SK-N-SH (cell line): ENCODE measurements at regions not wholly inside any gene's neighbourhood (a gene's known extent, or its start where the extent isn't known, plus 50 kb on each side); places are given as distances from the start of the nearest gene placed in this dataset.

ENCODE experiments used
- CTCF ChIA-PET: fragments of 300-600, 350-600 bp; formaldehyde crosslinking; extraction: SDS; loops from one replicate; lab custom pipeline; 2021; lab: Yijun Ruan, JAX
- POLR2A ChIA-PET: fragments of 350-600 bp; sonication (Branson Sonifier 250); formaldehyde crosslinking; extraction: SDS; loops from one replicate; lab custom pipeline; 2020; ENCODE audit warnings: antibody characterized with exemption, inconsistent platforms; lab: Yijun Ruan, JAX
- DNase-seq: peaks from one replicate; pipeline ENCODE4 v3.0.0; 2012
- H2AFZ ChIP-seq: fragments of 200-600 bp; sonication (generic); 2 replicates; pipeline ENCODE4 v1.8.1; 2016; ENCODE audit warnings: antibody characterized with exemption, mild to moderate bottlenecking, low read depth
- H3F3A ChIP-seq: fragments of 200-600 bp; sonication (generic); replicated peaks from 2 replicates; pipeline ENCODE3; 2016; ENCODE audit warnings: antibody characterized with exemption, mild to moderate bottlenecking; ENCODE audit not compliant: insufficient read depth
- H3K27ac ChIP-seq, 2 experiments: fragments of 200-500 bp in 1 of 2; fragments of 200-600 bp in 1 of 2; sonication (Bioruptor generic) in 1 of 2; sonication (generic), shearing (Covaris generic) in 1 of 2; 2 replicates each; pipeline versions ENCODE4 v1.5.1 to v1.6.1; 2014 to 2016; ENCODE audit warnings: low read depth in 2 of 2, inconsistent platforms in 1 of 2, low read length in 1 of 2, mild to moderate bottlenecking in 1 of 2, mixed read lengths in 1 of 2
- H3K27me3 ChIP-seq: fragments of 200-600 bp; sonication (generic), shearing (Covaris generic); 2 replicates; pipeline ENCODE4 v1.6.1; 2016; ENCODE audit warnings: mixed run types; ENCODE audit not compliant: insufficient read depth
- H3K36me3 ChIP-seq, 2 experiments: fragments of 200-500 bp in 1 of 2; fragments of 200-600 bp in 1 of 2; sonication (Bioruptor generic) in 1 of 2; sonication (generic) in 1 of 2; replicated peaks in 1 of 2; 2 replicates each; pipeline versions ENCODE3 to v1.5.1; 2014 to 2016; ENCODE audit warnings: low read length in 1 of 2, mild to moderate bottlenecking in 1 of 2; ENCODE audit not compliant: insufficient read depth in 2 of 2, control insufficient read depth in 1 of 2
- H3K4me1 ChIP-seq, 2 experiments: fragments of 200-500 bp in 1 of 2; fragments of 200-600 bp in 1 of 2; sonication (Bioruptor generic) in 1 of 2; sonication (generic), shearing (Covaris generic) in 1 of 2; 2 replicates each; pipeline versions ENCODE4 v1.5.1 to v1.6.1; 2014 to 2016; ENCODE audit warnings: low read depth in 1 of 2, low read length in 1 of 2, mixed run types in 1 of 2; ENCODE audit not compliant: insufficient read depth in 2 of 2, control insufficient read depth in 1 of 2
- H3K4me2 ChIP-seq: fragments of 200-600 bp; sonication (generic), shearing (Covaris generic); 2 replicates; pipeline ENCODE4 v1.6.1; 2017; ENCODE audit warnings: mixed run types
- H3K4me3 ChIP-seq, 2 experiments: fragments of 200-500 bp in 1 of 2; fragments of 200-600 bp in 1 of 2; sonication (Bioruptor generic) in 1 of 2; sonication (generic), shearing (Covaris generic) in 1 of 2; 2 replicates each; pipeline versions ENCODE4 v1.5.1 to v1.8.1; 2014 to 2016; ENCODE audit warnings: low read depth in 2 of 2, inconsistent platforms in 1 of 2, low read length in 1 of 2, mild to moderate bottlenecking in 1 of 2, mixed read lengths in 1 of 2, moderate library complexity in 1 of 2
- H3K79me2 ChIP-seq: fragments of 200-600 bp; sonication (generic); 2 replicates; pipeline ENCODE4 v1.8.1; 2017; ENCODE audit warnings: mild to moderate bottlenecking; ENCODE audit not compliant: insufficient read depth
- H3K9ac ChIP-seq: fragments of 200-600 bp; sonication (generic); 2 replicates; pipeline ENCODE4 v1.6.1; 2017; ENCODE audit warnings: mixed run types
- H3K9me2 ChIP-seq: fragments of 200-600 bp; sonication (generic); 2 replicates; pipeline ENCODE4 v1.6.1; 2017; ENCODE audit warnings: mixed run types
- H3K9me3 ChIP-seq: fragments of 200-600 bp; sonication (generic); 2 replicates; pipeline ENCODE4 v1.6.1; 2017; ENCODE audit warnings: mixed run types, mild to moderate bottlenecking, moderate library complexity
- H4K20me1 ChIP-seq: fragments of 200-600 bp; sonication (generic); 2 replicates; pipeline ENCODE4 v1.6.1; 2017; ENCODE audit warnings: mild to moderate bottlenecking, mixed run types; ENCODE audit not compliant: insufficient read depth
- EP300 ChIP-seq, 2 experiments: IDR thresholded peaks; 2 replicates each; pipeline versions ENCODE4 v1.4.0 to v1.6.1; 2012; ENCODE audit warnings: borderline replicate concordance in 1 of 2, low read depth in 1 of 2, low read length in 1 of 2
- EZH2phosphoT487 ChIP-seq: fragments of 200-600 bp; sonication (generic); IDR thresholded peaks from 2 replicates; pipeline ENCODE4 v1.6.1; 2017; ENCODE audit warnings: low read depth, mixed run types, mild to moderate bottlenecking, antibody characterized with exemption, moderate library complexity, borderline replicate concordance
- FOXJ3 ChIP-seq: sonication (generic); formaldehyde crosslinking; IDR thresholded peaks from 2 replicates; pipeline ENCODE4 v1.5.1; 2020; ENCODE audit warnings: mild to moderate bottlenecking, missing genetic modification reagents
- GABPA ChIP-seq: IDR thresholded peaks from 2 replicates; pipeline ENCODE4 v1.4.0; 2012; ENCODE audit warnings: low read depth, mild to moderate bottlenecking
- GATA2 ChIP-seq: sonication (generic); formaldehyde crosslinking; IDR thresholded peaks from 2 replicates; pipeline ENCODE4 v1.5.0; 2020; ENCODE audit warnings: mild to moderate bottlenecking, missing genetic modification reagents
- IRF3 ChIP-seq: fragments of 150-350 bp; IDR thresholded peaks from 2 replicates; pipeline ENCODE4 v1.6.1; 2016; ENCODE audit warnings: mild to moderate bottlenecking, low read depth, low read length
- MEF2A ChIP-seq: IDR thresholded peaks from 2 replicates; pipeline ENCODE4 v1.4.0; 2012; ENCODE audit warnings: low read depth, borderline replicate concordance
- MXI1 ChIP-seq: IDR thresholded peaks from 2 replicates; pipeline ENCODE4 v1.6.1; 2012; ENCODE audit warnings: mild to moderate bottlenecking, low read depth, low read length, improper control_type of control experiment
- NRF1 ChIP-seq: IDR thresholded peaks from 2 replicates; pipeline ENCODE4 v1.6.1; 2012; ENCODE audit warnings: low read depth, mild to moderate bottlenecking, low read length
- PBX3 ChIP-seq: IDR thresholded peaks from 2 replicates; pipeline ENCODE4; 2012
- RAD21 ChIP-seq: IDR thresholded peaks from 2 replicates; pipeline ENCODE4 v1.6.1; 2012; ENCODE audit warnings: mild to moderate bottlenecking, low read length
- RCOR1 ChIP-seq: fragments of 150-350 bp; IDR thresholded peaks from 2 replicates; pipeline ENCODE4 v1.6.1; 2017; ENCODE audit warnings: antibody characterized with exemption, low read length
- REST ChIP-seq: IDR thresholded peaks from 2 replicates; pipeline ENCODE4 v1.6.1; 2012; ENCODE audit warnings: mild to moderate bottlenecking, low read depth, low read length, moderate library complexity
- TAF1 ChIP-seq: IDR thresholded peaks from 2 replicates; pipeline ENCODE4 v1.6.1; 2012; ENCODE audit warnings: low read depth, mild to moderate bottlenecking, low read length, moderate library complexity, borderline replicate concordance
- TCF12 ChIP-seq: IDR thresholded peaks from 2 replicates; pipeline ENCODE4 v1.4.0; 2012
- TEAD4 ChIP-seq: IDR thresholded peaks from 2 replicates; pipeline ENCODE4 v1.4.0; 2012; ENCODE audit warnings: mild to moderate bottlenecking, borderline replicate concordance; ENCODE audit not compliant: insufficient read depth
- USF1 ChIP-seq: IDR thresholded peaks from 2 replicates; pipeline ENCODE4 v1.4.0; 2012; ENCODE audit warnings: low read depth, borderline replicate concordance
- YY1 ChIP-seq: IDR thresholded peaks from 2 replicates; pipeline ENCODE4 v1.4.0; 2012; ENCODE audit warnings: low read depth, mild to moderate bottlenecking
- ZBTB33 ChIP-seq: IDR thresholded peaks from 2 replicates; pipeline ENCODE4 v1.4.0; 2012; ENCODE audit warnings: low read depth, borderline replicate concordance
- WGBS: methylation state at CpG from one replicate; pipeline ENCODE4 v1.1.6; 2017; ENCODE audit warnings: low lambda C conversion rate; 5-methylcytosine and 5-hydroxymethylcytosine counted together

- no peak overlapping the region for H3K27ac ChIP-seq
- no peaks in the 10 kb centered on the region for H4K20me1 ChIP-seq
- DNase-seq: no peak
- peaks cover 3% of the 10 kb centered on the region for H3F3A ChIP-seq
- ChIA-PET POLR2A (no interaction called here), CTCF (interaction anchor here (1.2 kb wide), 1 partner anchor 844 kb away, joined by 3 read pairs; no protein-coding TSS in a partner anchor)
- H3K36me3 ChIP-seq: no peaks in the 10 kb centered on the region
- H3K4me2 ChIP-seq: no peak overlapping the region
- 61% methylated on average over 4 of the region's 4 CpGs for WGBS
- 0 out of 4 replicates have a peak, but pooled peaks cover 0 to 4% of the 10 kb centered on the region in 2 experiments for H3K4me1 ChIP-seq
- no peaks in the 10 kb centered on the region for H3K9me3 ChIP-seq
- TF ChIP-seq RCOR1 (no peak), GATA2 (no peak), MEF2A (no peak), REST (no peak), EZH2phosphoT487 (no peak), TAF1 (no peak), RAD21 (no peak), MXI1 (no peak), IRF3 (no peak), GABPA (no peak), PBX3 (no peak), TEAD4 (no peak), USF1 (no peak), NRF1 (no peak), EP300 (IDR thresholded peaks at IDR 0.05; ENCODE audit: borderline replicate concordance in 1 of 2, low read depth in 1 of 2, low read length in 1 of 2) (no peak), ZBTB33 (no peak), FOXJ3 (CRISPR knock-in tag) (no peak), TCF12 (no peak), YY1 (no peak)
- H2AFZ ChIP-seq: no peak overlapping the region
- H3K79me2 ChIP-seq: no peaks in the 10 kb centered on the region
- H3K27me3 ChIP-seq: no peaks in the 10 kb centered on the region
- no peaks in the 10 kb centered on the region for H3K9me2 ChIP-seq
- no peak overlapping the region for H3K9ac ChIP-seq
- H3K4me3 ChIP-seq: no peak overlapping the region
Measured at GRCh38 chr4:125725957-125726525, 411.3 kb downstream of the FAT4 start.
